ENCODE measurements at regions not wholly inside any gene's neighbourhood (a gene's known extent, or its start where the extent isn't known, plus 50 kb on each side); places are given as distances from the start of the nearest gene placed in this dataset.

DNA sequence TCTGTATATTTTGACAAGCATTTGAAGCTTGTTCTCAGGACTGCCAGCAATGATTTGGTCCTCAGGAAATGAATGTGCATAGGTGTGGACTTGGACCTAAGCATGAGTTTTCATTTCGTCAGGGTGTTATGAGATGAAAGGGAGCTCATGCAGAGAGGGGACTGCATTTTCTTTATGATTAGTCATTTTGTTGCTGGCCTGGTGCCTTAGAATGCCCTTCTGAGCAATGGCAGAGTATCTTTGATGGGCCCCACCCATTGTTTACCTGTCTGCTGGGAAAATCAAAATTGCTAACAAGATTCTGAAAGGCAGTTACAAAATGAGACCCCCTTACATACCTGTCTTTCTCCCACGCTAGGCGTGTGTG is 51.5 kb upstream of the MTHFD1L start:
- in situ Hi-C loops (cut with HindIII; ENCODE audit: low sequenced_read_pairs): no loop called here
